Kidney (tissue), 13 donors: ENCODE measurements at regions not wholly inside any gene's neighbourhood (a gene's known extent, or its start where the extent isn't known, plus 50 kb on each side); places are given as distances from the start of the nearest gene placed in this dataset.

Experiments used
- DNase-seq, 5 donors: peaks; one replicate each; pipeline ENCODE4 v3.0.0-alpha.2; 2013 to 2020
- FAIRE-seq: peaks from 2 replicates; lab custom pipeline; 2012; peaks lifted over from hg19 to GRCh38; lab: Jason Lieb, UNC
- H3K27ac ChIP-seq, 2 donors: one replicate each; pipeline ENCODE4 v1.7.0; 2013; ENCODE audit warnings: low read depth in 2 of 2, low read length in 2 of 2, inconsistent platforms in 1 of 2
- H3K27me3 ChIP-seq: one replicate; pipeline ENCODE4 v1.7.1; 2013; ENCODE audit warnings: low read length, inconsistent platforms; ENCODE audit not compliant: control insufficient read depth, insufficient read depth
- H3K36me3 ChIP-seq, 3 donors: one replicate each; pipeline versions ENCODE4 v1.7.0 to v1.7.1; 2013; ENCODE audit warnings: low read length in 3 of 3, control low read depth in 1 of 3, inconsistent platforms in 1 of 3; ENCODE audit not compliant: insufficient read depth in 3 of 3, control insufficient read depth in 2 of 3
- H3K4me1 ChIP-seq, 3 donors: one replicate each; pipeline versions ENCODE4 v1.7.0 to v1.7.1; 2013; ENCODE audit warnings: low read length in 3 of 3, inconsistent platforms in 1 of 3, low read depth in 1 of 3; ENCODE audit not compliant: control insufficient read depth in 2 of 3, insufficient read depth in 2 of 3
- H3K4me3 ChIP-seq, 3 donors: one replicate each; pipeline versions ENCODE4 v1.7.0 to v1.8.1; 2013; ENCODE audit warnings: low read length in 3 of 3, control low read depth in 1 of 3, inconsistent platforms in 1 of 3
- H3K9ac ChIP-seq, 3 donors: one replicate each; pipeline versions ENCODE4 v1.7.0 to v1.7.1; 2013; ENCODE audit warnings: low read length in 3 of 3, control low read depth in 1 of 3, inconsistent platforms in 1 of 3
- H3K9me3 ChIP-seq, 3 donors: one replicate each; pipeline versions ENCODE4 v1.7.0 to v1.7.1; 2013; ENCODE audit warnings: low read length in 3 of 3, control low read depth in 1 of 3, inconsistent platforms in 1 of 3; ENCODE audit not compliant: control insufficient read depth in 2 of 3, insufficient read depth in 1 of 3
- CTCF ChIP-seq: IDR thresholded peaks from 3 replicates; pipeline ENCODE4 v1.5.1; 2012; ENCODE audit warnings: mild to moderate bottlenecking, moderate library complexity, borderline replicate concordance; ENCODE audit not compliant: insufficient read depth; ENCODE audit errors: extremely low read depth
- intact Hi-C: fragments of 100-400 bp; cut with DNase I; formaldehyde crosslinking; loops from one replicate; pipeline ENCODE4 v1.11.1; 2022
- donor health status: control.
- donor health status: control.
- donor health status: control.
- donor health status: control.
- donor health status: control.
- donor health status: DM: yes; HTN: yes; CAD: no.
- donor health status: Normal renal cell carcinoma (clear cell type).

DNA sequence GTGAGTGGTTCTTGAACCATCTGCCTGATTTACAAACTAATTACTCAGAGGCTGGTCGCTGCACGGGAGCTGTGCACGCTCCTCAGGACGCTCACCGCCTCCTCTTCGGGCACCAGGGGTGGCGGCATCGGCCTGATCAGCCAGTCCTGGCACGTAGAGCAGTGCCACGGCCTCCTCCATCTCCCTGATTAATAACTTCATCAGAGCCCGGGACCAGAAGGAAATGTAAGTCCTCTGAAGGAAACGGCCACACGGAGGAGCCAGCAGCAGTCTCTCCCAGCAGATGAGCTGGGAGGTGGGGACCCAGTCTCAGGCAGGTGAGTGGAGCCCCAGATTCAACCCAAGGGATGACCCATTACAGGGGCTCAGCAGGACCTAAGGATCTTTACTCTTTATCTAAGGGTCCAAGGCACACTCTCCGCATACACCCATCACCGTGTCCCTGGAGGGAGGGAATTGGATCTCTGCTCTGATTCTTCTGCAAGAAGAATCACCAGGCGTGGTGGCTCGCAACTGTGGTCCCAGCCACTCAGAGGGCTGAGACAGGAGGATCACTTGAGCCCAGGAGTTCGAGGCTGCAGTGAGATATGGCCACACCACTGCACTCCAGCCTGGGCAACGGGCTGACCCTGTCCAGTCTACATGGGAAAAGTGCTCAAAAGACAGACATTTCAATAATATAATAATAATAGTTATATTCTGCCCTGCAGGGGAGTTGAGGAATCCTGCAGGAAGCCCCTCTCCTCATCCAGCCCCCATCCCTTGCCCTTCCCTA lies 366.5 kb downstream of the SEC14L1 start:
- Histone ChIP-seq H3K27me3 (no peaks in the 10 kb centered on the region), H3K4me3 (no peak overlapping the region), H3K36me3 (no peaks in the 10 kb centered on the region), H3K9me3 (peaks cover 0 to 7% (median 1%) of the 10 kb centered on the region in 3 donors), H3K4me1 (no peaks in the 10 kb centered on the region), H3K27ac (no peak overlapping the region), H3K9ac (no peak overlapping the region)
- TF ChIP-seq CTCF: no peak
- intact Hi-C loops: no loop called here
- DNase-seq: peak in 1 of 5 donors; percentile 15
- no peak for FAIRE-seq

GRCh38 chr17:77508047-77508715 lies 367.4 kb downstream of the SEC14L1 start:
- H3K9ac ChIP-seq: no peak overlapping the region
- H3K36me3 ChIP-seq: no peaks in the 10 kb centered on the region
- no peaks in the 10 kb centered on the region for H3K27me3 ChIP-seq
- H3K4me1 ChIP-seq: no peaks in the 10 kb centered on the region
- FAIRE-seq: no peak
- H3K4me3 ChIP-seq: no peak overlapping the region
- intact Hi-C loops: no loop called here
- no peak for TF ChIP-seq CTCF
- peaks cover 0 to 7% (median 1%) of the 10 kb centered on the region in 3 donors for H3K9me3 ChIP-seq
- peak in 1 of 5 donors; percentile 17 for DNase-seq
- H3K27ac ChIP-seq: no peak overlapping the region

DNA sequence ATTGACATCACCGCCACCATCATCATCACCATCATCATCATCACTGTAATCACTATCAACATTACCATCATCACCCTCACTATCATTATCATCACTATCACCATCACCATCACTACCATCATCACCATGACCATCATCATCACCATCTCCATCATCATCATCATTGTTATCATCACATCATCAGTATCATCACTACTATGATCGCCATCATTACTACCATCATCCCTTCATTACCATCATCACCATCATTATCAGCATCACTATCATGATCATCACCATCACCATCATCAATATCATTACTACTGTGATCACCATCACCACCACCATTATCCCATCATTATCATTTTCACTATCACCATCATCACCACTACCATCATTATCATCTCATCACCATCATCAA lies 368.3 kb downstream of the SEC14L1 start:
- TF ChIP-seq CTCF: no peak
- H3K9me3 ChIP-seq: peaks cover 0 to 7% (median 1%) of the 10 kb centered on the region in 3 donors
- H3K4me1 ChIP-seq: no peaks in the 10 kb centered on the region
- FAIRE-seq: no peak
- H3K4me3 ChIP-seq: no peak overlapping the region
- no peaks in the 10 kb centered on the region for H3K27me3 ChIP-seq
- no peak overlapping the region for H3K9ac ChIP-seq
- H3K27ac ChIP-seq: no peak overlapping the region
- no peaks in the 10 kb centered on the region for H3K36me3 ChIP-seq
- intact Hi-C loops: no loop called here
- DNase-seq: no peak
